WTC11 (cell line): ENCODE measurements at regions not wholly inside any gene's neighbourhood (a gene's known extent, or its start where the extent isn't known, plus 50 kb on each side); places are given as distances from the start of the nearest gene placed in this dataset.

Experiments
- ATAC-seq: fragments of 200-7000 bp; cut with Tn5 transposase; 2 replicates; pipeline ENCODE4 v1.10.0; 2021; ENCODE audit warnings: mild to moderate bottlenecking, moderate library complexity
- CTCF ChIA-PET: fragments of 300-600 bp; sonication (Branson Sonifier 250); formaldehyde crosslinking; loops from one replicate; lab custom pipeline; 2021; ENCODE audit warnings: antibody characterized with exemption; lab: Charles Lee
- POLR2A ChIA-PET: fragments of 350-600 bp; sonication (Branson Sonifier 250); formaldehyde crosslinking; loops from one replicate; lab custom pipeline; 2021; ENCODE audit warnings: antibody characterized with exemption; lab: Charles Lee
- DNase-seq: peaks from one replicate; pipeline ENCODE4 v3.0.0; 2021; ENCODE audit warnings: low spot score
- H3K27ac Mint-ChIP-seq: 2 replicates; pipeline ENCODE4 v1.8.0; 2021; ENCODE audit warnings: mixed read lengths
- H3K27me3 Mint-ChIP-seq: 2 replicates; pipeline ENCODE4 v1.8.0; 2021; ENCODE audit warnings: low read depth, mild to moderate bottlenecking, moderate library complexity, mixed read lengths
- H3K36me3 Mint-ChIP-seq: 2 replicates; pipeline ENCODE4 v1.8.0; 2021; ENCODE audit warnings: mixed read lengths
- H3K4me1 Mint-ChIP-seq: 2 replicates; pipeline ENCODE4 v1.8.0; 2022; ENCODE audit warnings: mixed read lengths
- H3K4me3 Mint-ChIP-seq: 2 replicates; pipeline ENCODE4 v1.8.0; 2021; ENCODE audit warnings: mild to moderate bottlenecking, moderate library complexity, mixed read lengths
- H3K9me3 Mint-ChIP-seq: 2 replicates; pipeline ENCODE4 v1.8.0; 2021; ENCODE audit warnings: mixed read lengths
- CREM ChIP-seq: sonication (generic); formaldehyde crosslinking; IDR thresholded peaks from 2 replicates; pipeline ENCODE4 v1.8.1; 2022; ENCODE audit warnings: mild to moderate bottlenecking, missing genetic modification reagents, moderate library complexity
- NFYB ChIP-seq: sonication (generic); formaldehyde crosslinking; conservative IDR thresholded peaks from 2 replicates; pipeline ENCODE4 v1.8.0; 2022; ENCODE audit warnings: low read depth, missing genetic modification reagents
- RELA ChIP-seq: sonication (generic); formaldehyde crosslinking; IDR thresholded peaks from 2 replicates; pipeline ENCODE4 v1.8.1; 2022; ENCODE audit warnings: missing genetic modification reagents, mild to moderate bottlenecking, borderline replicate concordance
- SMAD3 ChIP-seq: sonication (generic); formaldehyde crosslinking; IDR thresholded peaks from 2 replicates; pipeline ENCODE4 v1.8.0; 2022; ENCODE audit warnings: missing genetic modification reagents, mild to moderate bottlenecking, borderline replicate concordance
- TCF7 ChIP-seq: sonication (generic); formaldehyde crosslinking; IDR thresholded peaks from 2 replicates; pipeline ENCODE4 v1.8.0; 2022; ENCODE audit warnings: mild to moderate bottlenecking, low read depth, missing genetic modification reagents, moderate library complexity
- ZNF138 ChIP-seq: sonication (generic); formaldehyde crosslinking; conservative IDR thresholded peaks from 2 replicates; pipeline ENCODE4 v1.8.1; 2022; ENCODE audit warnings: mild to moderate bottlenecking, moderate library complexity, missing genetic modification reagents
- ZNF263 ChIP-seq: sonication (generic); formaldehyde crosslinking; IDR thresholded peaks from 2 replicates; pipeline ENCODE4 v1.8.1; 2022; ENCODE audit warnings: low read depth, mild to moderate bottlenecking, moderate library complexity, missing genetic modification reagents
- TF ChIP-seq, protein P1 (sequence below): sonication (generic); formaldehyde crosslinking; IDR thresholded peaks from 2 replicates; pipeline ENCODE4 v1.8.0; 2022; ENCODE audit warnings: mild to moderate bottlenecking, missing genetic modification reagents
- TF ChIP-seq, protein P2 (sequence below): sonication (generic); formaldehyde crosslinking; IDR thresholded peaks from 2 replicates; pipeline ENCODE4 v1.8.1; 2023; ENCODE audit warnings: mild to moderate bottlenecking, missing genetic modification reagents, borderline replicate concordance
- TF ChIP-seq, protein P3 (sequence below): fragments of 200-600 bp; IDR thresholded peaks from 2 replicates; pipeline ENCODE4 v1.8.0; 2022; ENCODE audit warnings: antibody characterized with exemption
- TF ChIP-seq, protein P4 (sequence below): sonication (generic); formaldehyde crosslinking; IDR thresholded peaks from 2 replicates; pipeline ENCODE4 v1.8.0; 2023; ENCODE audit warnings: missing genetic modification reagents, mild to moderate bottlenecking, borderline replicate concordance
- TF ChIP-seq, protein P5 (sequence below): sonication (generic); formaldehyde crosslinking; IDR thresholded peaks from 2 replicates; pipeline ENCODE4 v1.8.1; 2023; ENCODE audit warnings: mild to moderate bottlenecking, missing genetic modification reagents
- TF ChIP-seq, protein P6 (sequence below): fragments of 250-450 bp; sonication (Bioruptor Pico); conservative IDR thresholded peaks from 2 replicates; pipeline ENCODE4 v1.9.0; 2021; ENCODE audit warnings: mild to moderate bottlenecking
- TF ChIP-seq, protein P7 (sequence below): sonication (generic); formaldehyde crosslinking; conservative IDR thresholded peaks from 2 replicates; pipeline ENCODE4 v1.8.1; 2023; ENCODE audit warnings: mild to moderate bottlenecking, low read depth, missing genetic modification reagents, moderate library complexity
- TF ChIP-seq, protein P8 (sequence below): fragments of 250-450 bp; sonication (Bioruptor Pico); IDR thresholded peaks from 2 replicates; pipeline ENCODE4 v1.9.0; 2021; ENCODE audit warnings: mild to moderate bottlenecking, borderline replicate concordance

DNA sequence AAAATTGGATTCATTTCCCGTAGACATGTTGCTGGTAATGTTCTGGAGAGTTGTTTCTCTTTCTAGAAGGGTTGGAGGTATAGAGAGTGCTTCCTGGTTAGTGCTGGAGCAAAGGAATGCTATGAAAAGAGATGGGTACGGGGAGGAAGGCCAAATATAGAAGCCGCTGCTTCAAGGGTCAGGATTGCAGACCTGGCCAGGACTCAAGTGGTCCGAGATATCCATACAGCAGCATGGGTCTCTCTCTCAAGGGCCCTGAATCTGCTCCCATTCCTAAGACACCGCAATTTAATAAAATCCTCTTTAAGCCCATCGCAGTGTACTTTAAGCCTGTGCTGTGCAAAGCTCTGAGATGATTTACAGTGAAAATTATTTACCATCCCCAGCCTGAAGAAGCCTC is 287.0 kb downstream of the FAM43A start:
- DNase-seq (no peak), ATAC-seq (no peak)
- Mint-ChIP-seq H3K4me3 (no peak overlapping the region), H3K36me3 (no peaks in the 10 kb centered on the region), H3K27me3 (no peaks in the 10 kb centered on the region; the same call in 1 of the 2 replicates), H3K4me1 (no peaks in the 10 kb centered on the region), H3K9me3 (peaks cover 10% of the 10 kb centered on the region), H3K27ac (no peak overlapping the region)
- CTCF ChIA-PET, result interaction anchor here (0.9 kb wide), 1 partner anchor 12 kb away, joined by 4 read pairs; no protein-coding TSS in a partner anchor
- POLR2A ChIA-PET, result no interaction called here
- no peak for TF ChIP-seq CREM (CRISPR knock-in tag)
- TF ChIP-seq, protein P1, sequence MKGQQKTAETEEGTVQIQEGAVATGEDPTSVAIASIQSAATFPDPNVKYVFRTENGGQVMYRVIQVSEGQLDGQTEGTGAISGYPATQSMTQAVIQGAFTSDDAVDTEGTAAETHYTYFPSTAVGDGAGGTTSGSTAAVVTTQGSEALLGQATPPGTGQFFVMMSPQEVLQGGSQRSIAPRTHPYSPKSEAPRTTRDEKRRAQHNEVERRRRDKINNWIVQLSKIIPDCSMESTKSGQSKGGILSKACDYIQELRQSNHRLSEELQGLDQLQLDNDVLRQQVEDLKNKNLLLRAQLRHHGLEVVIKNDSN (CRISPR knock-in tag), result no peak
- TF ChIP-seq, protein P2, sequence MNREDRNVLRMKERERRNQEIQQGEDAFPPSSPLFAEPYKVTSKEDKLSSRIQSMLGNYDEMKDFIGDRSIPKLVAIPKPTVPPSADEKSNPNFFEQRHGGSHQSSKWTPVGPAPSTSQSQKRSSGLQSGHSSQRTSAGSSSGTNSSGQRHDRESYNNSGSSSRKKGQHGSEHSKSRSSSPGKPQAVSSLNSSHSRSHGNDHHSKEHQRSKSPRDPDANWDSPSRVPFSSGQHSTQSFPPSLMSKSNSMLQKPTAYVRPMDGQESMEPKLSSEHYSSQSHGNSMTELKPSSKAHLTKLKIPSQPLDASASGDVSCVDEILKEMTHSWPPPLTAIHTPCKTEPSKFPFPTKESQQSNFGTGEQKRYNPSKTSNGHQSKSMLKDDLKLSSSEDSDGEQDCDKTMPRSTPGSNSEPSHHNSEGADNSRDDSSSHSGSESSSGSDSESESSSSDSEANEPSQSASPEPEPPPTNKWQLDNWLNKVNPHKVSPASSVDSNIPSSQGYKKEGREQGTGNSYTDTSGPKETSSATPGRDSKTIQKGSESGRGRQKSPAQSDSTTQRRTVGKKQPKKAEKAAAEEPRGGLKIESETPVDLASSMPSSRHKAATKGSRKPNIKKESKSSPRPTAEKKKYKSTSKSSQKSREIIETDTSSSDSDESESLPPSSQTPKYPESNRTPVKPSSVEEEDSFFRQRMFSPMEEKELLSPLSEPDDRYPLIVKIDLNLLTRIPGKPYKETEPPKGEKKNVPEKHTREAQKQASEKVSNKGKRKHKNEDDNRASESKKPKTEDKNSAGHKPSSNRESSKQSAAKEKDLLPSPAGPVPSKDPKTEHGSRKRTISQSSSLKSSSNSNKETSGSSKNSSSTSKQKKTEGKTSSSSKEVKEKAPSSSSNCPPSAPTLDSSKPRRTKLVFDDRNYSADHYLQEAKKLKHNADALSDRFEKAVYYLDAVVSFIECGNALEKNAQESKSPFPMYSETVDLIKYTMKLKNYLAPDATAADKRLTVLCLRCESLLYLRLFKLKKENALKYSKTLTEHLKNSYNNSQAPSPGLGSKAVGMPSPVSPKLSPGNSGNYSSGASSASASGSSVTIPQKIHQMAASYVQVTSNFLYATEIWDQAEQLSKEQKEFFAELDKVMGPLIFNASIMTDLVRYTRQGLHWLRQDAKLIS (CRISPR knock-in tag), result no peak
- TF ChIP-seq NFYB (CRISPR knock-in tag), result no peak
- TF ChIP-seq SMAD3 (CRISPR knock-in tag), result no peak
- no peak for TF ChIP-seq ZNF138 (CRISPR knock-in tag)
- TF ChIP-seq TCF7 (CRISPR knock-in tag), result no peak
- TF ChIP-seq RELA, result no peak
- TF ChIP-seq, protein P3, sequence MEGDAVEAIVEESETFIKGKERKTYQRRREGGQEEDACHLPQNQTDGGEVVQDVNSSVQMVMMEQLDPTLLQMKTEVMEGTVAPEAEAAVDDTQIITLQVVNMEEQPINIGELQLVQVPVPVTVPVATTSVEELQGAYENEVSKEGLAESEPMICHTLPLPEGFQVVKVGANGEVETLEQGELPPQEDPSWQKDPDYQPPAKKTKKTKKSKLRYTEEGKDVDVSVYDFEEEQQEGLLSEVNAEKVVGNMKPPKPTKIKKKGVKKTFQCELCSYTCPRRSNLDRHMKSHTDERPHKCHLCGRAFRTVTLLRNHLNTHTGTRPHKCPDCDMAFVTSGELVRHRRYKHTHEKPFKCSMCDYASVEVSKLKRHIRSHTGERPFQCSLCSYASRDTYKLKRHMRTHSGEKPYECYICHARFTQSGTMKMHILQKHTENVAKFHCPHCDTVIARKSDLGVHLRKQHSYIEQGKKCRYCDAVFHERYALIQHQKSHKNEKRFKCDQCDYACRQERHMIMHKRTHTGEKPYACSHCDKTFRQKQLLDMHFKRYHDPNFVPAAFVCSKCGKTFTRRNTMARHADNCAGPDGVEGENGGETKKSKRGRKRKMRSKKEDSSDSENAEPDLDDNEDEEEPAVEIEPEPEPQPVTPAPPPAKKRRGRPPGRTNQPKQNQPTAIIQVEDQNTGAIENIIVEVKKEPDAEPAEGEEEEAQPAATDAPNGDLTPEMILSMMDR, result no peak
- TF ChIP-seq ZNF263, result no peak
- TF ChIP-seq, protein P4, sequence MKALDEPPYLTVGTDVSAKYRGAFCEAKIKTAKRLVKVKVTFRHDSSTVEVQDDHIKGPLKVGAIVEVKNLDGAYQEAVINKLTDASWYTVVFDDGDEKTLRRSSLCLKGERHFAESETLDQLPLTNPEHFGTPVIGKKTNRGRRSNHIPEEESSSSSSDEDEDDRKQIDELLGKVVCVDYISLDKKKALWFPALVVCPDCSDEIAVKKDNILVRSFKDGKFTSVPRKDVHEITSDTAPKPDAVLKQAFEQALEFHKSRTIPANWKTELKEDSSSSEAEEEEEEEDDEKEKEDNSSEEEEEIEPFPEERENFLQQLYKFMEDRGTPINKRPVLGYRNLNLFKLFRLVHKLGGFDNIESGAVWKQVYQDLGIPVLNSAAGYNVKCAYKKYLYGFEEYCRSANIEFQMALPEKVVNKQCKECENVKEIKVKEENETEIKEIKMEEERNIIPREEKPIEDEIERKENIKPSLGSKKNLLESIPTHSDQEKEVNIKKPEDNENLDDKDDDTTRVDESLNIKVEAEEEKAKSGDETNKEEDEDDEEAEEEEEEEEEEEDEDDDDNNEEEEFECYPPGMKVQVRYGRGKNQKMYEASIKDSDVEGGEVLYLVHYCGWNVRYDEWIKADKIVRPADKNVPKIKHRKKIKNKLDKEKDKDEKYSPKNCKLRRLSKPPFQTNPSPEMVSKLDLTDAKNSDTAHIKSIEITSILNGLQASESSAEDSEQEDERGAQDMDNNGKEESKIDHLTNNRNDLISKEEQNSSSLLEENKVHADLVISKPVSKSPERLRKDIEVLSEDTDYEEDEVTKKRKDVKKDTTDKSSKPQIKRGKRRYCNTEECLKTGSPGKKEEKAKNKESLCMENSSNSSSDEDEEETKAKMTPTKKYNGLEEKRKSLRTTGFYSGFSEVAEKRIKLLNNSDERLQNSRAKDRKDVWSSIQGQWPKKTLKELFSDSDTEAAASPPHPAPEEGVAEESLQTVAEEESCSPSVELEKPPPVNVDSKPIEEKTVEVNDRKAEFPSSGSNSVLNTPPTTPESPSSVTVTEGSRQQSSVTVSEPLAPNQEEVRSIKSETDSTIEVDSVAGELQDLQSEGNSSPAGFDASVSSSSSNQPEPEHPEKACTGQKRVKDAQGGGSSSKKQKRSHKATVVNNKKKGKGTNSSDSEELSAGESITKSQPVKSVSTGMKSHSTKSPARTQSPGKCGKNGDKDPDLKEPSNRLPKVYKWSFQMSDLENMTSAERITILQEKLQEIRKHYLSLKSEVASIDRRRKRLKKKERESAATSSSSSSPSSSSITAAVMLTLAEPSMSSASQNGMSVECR, result no peak
- TF ChIP-seq, protein P5, sequence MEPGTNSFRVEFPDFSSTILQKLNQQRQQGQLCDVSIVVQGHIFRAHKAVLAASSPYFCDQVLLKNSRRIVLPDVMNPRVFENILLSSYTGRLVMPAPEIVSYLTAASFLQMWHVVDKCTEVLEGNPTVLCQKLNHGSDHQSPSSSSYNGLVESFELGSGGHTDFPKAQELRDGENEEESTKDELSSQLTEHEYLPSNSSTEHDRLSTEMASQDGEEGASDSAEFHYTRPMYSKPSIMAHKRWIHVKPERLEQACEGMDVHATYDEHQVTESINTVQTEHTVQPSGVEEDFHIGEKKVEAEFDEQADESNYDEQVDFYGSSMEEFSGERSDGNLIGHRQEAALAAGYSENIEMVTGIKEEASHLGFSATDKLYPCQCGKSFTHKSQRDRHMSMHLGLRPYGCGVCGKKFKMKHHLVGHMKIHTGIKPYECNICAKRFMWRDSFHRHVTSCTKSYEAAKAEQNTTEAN (CRISPR knock-in tag), result no peak
- TF ChIP-seq, protein P6, sequence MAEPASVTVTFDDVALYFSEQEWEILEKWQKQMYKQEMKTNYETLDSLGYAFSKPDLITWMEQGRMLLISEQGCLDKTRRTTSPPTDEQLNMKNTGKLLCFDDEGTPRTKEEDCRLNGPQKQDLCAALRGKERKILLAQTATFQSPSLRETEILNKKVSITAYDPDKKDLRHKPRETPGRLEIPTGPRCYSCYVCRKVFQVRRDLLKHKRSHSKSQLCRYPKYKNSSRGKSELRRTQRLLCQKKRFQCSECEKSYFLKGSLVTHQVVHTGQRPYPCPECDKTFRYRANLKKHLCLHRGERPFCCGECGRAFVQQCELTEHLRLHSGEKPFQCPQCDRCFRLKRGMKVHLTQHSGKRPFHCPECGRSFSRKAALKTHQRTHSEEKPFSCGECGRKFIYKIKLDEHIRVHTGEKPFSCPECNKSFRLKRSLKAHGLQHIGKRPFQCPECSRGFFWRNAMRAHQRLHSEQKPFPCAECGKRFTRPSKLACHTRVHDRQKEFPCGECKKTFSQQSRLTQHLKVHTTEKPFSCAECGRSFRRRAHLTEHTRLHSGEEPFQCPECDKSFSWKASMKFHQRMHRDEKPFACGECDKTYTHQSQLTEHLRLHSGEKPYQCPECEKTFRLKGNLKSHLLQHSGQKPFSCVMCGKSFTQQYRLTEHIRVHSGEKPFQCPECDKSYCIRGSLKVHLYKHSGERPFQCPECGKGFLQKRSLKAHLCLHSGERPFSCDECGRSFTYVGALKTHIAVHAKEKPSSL (CRISPR knock-in tag), result no peak
- TF ChIP-seq, protein P7, sequence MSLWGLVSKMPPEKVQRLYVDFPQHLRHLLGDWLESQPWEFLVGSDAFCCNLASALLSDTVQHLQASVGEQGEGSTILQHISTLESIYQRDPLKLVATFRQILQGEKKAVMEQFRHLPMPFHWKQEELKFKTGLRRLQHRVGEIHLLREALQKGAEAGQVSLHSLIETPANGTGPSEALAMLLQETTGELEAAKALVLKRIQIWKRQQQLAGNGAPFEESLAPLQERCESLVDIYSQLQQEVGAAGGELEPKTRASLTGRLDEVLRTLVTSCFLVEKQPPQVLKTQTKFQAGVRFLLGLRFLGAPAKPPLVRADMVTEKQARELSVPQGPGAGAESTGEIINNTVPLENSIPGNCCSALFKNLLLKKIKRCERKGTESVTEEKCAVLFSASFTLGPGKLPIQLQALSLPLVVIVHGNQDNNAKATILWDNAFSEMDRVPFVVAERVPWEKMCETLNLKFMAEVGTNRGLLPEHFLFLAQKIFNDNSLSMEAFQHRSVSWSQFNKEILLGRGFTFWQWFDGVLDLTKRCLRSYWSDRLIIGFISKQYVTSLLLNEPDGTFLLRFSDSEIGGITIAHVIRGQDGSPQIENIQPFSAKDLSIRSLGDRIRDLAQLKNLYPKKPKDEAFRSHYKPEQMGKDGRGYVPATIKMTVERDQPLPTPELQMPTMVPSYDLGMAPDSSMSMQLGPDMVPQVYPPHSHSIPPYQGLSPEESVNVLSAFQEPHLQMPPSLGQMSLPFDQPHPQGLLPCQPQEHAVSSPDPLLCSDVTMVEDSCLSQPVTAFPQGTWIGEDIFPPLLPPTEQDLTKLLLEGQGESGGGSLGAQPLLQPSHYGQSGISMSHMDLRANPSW (CRISPR knock-in tag), result no peak
- TF ChIP-seq, protein P8, sequence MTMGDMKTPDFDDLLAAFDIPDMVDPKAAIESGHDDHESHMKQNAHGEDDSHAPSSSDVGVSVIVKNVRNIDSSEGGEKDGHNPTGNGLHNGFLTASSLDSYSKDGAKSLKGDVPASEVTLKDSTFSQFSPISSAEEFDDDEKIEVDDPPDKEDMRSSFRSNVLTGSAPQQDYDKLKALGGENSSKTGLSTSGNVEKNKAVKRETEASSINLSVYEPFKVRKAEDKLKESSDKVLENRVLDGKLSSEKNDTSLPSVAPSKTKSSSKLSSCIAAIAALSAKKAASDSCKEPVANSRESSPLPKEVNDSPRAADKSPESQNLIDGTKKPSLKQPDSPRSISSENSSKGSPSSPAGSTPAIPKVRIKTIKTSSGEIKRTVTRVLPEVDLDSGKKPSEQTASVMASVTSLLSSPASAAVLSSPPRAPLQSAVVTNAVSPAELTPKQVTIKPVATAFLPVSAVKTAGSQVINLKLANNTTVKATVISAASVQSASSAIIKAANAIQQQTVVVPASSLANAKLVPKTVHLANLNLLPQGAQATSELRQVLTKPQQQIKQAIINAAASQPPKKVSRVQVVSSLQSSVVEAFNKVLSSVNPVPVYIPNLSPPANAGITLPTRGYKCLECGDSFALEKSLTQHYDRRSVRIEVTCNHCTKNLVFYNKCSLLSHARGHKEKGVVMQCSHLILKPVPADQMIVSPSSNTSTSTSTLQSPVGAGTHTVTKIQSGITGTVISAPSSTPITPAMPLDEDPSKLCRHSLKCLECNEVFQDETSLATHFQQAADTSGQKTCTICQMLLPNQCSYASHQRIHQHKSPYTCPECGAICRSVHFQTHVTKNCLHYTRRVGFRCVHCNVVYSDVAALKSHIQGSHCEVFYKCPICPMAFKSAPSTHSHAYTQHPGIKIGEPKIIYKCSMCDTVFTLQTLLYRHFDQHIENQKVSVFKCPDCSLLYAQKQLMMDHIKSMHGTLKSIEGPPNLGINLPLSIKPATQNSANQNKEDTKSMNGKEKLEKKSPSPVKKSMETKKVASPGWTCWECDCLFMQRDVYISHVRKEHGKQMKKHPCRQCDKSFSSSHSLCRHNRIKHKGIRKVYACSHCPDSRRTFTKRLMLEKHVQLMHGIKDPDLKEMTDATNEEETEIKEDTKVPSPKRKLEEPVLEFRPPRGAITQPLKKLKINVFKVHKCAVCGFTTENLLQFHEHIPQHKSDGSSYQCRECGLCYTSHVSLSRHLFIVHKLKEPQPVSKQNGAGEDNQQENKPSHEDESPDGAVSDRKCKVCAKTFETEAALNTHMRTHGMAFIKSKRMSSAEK (CRISPR knock-in tag), result no peak
